ENCODE measurements at regions not wholly inside any gene's neighbourhood (a gene's known extent, or its start where the extent isn't known, plus 50 kb on each side); places are given as distances from the start of the nearest gene placed in this dataset.

DNA sequence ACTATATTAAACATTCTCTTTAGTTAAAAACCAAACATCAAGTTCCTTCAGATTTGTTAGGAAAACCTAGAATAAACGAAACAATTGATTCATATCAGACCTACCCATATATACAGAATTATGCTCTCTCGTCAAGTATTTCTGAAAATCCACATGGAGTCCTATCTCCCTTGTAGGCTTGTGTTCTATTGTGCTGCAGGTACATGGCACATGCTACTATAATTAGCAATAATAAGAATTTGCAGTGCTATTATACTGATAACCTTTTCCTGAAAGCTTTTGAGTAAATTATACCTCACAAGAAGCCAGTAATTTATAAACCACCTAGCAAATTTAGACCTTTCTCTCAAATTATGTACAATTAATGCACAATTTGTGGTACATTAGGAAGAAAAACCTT is 158.6 kb upstream of the STK17B start:
- no peak for TF ChIP-seq GATA3 (IDR thresholded peaks at IDR 0.05; ENCODE audit: low read depth, low read length)
- no peak for TF ChIP-seq GATA2 (IDR thresholded peaks at IDR 0.05; ENCODE audit: low read depth, low read length)

DNA sequence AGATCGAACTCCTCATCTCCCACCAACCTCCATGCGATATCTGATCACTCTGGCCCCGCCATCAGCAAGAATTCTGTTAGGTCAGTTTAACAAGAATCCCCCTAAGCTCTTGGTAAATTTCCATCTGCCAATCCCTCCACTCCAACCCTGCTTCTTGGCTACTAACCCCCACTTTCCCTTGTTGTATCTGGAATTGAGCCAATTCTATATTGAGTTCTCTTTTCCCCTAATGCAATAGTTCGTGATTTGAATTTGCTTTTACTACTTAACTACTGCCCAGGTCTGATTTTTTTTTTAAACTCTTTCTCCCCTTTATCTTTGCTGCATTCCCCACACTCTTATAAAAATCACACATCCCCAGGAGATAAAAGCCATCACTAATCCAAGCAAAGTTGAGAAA is 159.3 kb upstream of the STK17B start:
- TF ChIP-seq GATA3 (IDR thresholded peaks at IDR 0.05; ENCODE audit: low read depth, low read length) = no peak
- TF ChIP-seq GATA2 (IDR thresholded peaks at IDR 0.05; ENCODE audit: low read depth, low read length) = 0 out of 2 replicates have a peak, but pooled peaks have one; percentile 14

DNA sequence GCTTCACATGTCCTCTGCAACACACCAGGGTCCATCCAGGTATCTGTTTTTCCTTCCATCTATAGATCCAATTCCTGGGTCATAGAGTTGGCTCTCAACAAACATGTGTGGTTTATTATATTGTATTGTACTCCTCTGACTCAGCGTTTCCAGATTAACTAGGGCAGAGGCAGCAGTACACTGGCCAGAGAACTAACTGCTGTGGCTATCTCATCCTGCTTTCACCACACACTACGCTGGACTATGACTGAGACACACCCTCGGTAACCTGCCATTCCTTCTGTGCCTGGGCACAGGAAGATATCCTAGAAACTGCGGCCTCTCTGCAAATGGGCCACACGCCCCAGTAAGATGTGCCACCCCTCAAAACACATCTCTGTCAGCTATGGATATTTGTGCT is 159.8 kb upstream of the STK17B start:
- TF ChIP-seq GATA3 (IDR thresholded peaks at IDR 0.05; ENCODE audit: low read depth, low read length) = no peak
- TF ChIP-seq GATA2 (IDR thresholded peaks at IDR 0.05; ENCODE audit: low read depth, low read length) = no peak

DNA sequence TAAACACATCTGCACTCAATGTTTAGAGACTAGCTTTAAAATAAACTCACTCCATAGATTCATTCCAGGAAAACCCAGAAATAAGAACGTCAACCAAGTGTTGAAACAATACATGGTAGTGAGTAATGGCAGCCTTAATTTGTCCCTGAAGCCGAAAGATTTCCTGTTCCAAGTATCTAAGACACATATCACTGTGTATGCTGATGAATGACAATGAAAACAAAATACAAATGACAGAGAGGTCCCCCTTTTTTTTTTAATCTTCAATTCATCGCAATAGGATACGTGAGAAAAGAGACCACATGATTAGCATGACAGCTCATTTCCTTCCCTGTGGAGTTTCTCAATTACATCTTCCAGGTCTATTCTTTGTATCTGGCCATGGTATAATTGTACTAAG is 160.5 kb upstream of the STK17B start:
- TF ChIP-seq GATA3 (IDR thresholded peaks at IDR 0.05; ENCODE audit: low read depth, low read length) (no peak), GATA2 (IDR thresholded peaks at IDR 0.05; ENCODE audit: low read depth, low read length) (no peak)

DNA sequence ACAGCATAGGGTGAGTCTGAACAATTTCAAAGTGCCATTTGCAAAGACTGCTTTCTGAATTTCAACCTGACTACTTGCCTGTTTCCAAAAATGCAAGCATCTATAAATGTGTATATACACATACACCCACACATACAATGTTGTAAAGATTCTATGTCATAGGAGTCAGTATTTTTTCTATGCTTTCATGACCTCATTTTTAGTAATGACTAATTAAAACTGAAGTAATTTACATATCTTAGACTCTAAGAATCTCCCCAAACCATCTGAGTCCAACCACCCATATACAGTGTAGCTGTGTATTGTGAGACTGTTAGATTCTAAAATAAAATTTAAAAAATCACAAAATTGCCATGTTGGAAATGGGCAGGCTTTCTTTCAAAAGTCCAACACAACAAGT is 162.0 kb upstream of the STK17B start:
- TF ChIP-seq GATA2 (IDR thresholded peaks at IDR 0.05; ENCODE audit: low read depth, low read length) (no peak), GATA3 (IDR thresholded peaks at IDR 0.05; ENCODE audit: low read depth, low read length) (no peak)

DNA sequence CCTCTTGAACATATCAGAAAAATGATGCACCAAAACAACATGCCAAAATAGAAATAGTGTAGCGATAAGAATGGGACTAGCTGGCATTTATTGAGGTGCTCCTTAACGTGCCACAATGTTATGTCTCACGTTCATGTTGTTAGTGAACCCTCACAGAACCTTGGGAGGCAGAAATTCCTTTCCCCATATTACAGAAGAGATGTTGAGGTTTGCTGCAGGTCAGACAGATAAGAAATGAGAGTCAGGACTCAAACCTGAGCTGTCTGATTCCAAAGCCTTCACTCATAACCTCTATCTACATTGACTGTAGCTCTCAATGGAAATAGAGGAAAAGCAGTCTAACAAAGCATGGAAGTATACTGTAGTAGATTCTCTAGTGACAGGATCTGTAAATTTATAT is 163.3 kb upstream of the STK17B start:
- no peak for TF ChIP-seq GATA2 (IDR thresholded peaks at IDR 0.05; ENCODE audit: low read depth, low read length)
- no peak for TF ChIP-seq GATA3 (IDR thresholded peaks at IDR 0.05; ENCODE audit: low read depth, low read length)

DNA sequence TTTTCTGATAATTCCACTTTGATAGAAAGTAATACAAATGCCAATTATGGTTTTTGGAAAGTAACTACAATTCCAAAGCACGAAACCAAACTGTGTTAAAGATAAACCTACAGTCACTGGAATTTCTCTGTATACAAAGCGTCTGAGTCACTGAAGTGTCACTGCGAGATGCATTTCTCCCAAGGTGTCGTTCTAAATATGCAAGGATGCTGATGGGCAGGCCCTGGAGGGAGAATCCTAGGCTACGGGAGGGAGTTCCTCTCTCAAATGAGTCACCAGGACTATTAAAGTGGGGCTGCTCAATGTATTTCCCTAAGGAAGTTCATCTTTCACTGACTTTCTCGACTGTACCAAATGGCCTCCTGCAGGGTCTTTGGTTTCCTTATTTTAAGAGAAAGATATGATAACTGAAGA is 163.8 kb upstream of the STK17B start:
- TF ChIP-seq GATA3 (IDR thresholded peaks at IDR 0.05; ENCODE audit: low read depth, low read length) (no peak), GATA2 (IDR thresholded peaks at IDR 0.05; ENCODE audit: low read depth, low read length) (no peak)

DNA sequence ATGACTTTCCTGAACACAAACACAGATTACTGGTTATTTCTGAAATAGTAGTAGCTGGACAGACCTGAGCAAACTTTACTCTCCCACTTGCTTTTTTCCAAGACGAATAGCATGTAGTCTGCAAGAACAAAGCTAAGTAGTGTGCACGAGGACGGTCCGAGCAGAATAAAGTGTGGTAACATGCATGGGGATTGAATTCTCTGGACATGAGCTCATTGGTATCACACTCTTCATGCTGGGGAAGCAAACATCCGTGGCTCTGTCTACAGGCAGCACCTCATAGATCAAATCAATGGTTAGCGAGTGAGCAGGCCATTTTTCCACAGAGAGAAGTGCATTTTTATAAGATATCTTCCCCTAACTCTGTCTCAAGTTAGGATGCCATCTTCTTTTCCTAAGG is 164.8 kb upstream of the STK17B start:
- TF ChIP-seq GATA3 (IDR thresholded peaks at IDR 0.05; ENCODE audit: low read depth, low read length) = no peak
- no peak for TF ChIP-seq GATA2 (IDR thresholded peaks at IDR 0.05; ENCODE audit: low read depth, low read length)

DNA sequence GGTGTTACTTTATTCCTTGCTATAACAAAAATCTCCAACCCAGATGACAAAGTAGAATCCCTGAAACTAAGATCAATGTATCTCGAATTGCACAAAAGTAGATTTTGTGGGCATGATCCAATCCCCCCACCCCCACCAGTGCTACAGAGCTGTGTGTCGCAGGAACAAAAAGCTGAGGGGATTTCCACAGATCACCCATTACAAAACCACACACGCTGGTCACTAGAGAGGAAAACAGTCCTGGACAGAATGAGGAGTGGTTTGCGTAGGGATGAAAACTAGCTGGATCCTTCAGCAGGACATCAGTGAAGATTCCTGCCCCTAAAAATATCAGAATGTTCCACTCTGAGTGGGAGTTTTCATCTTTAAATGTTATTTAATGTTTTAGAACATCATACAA is 165.3 kb upstream of the STK17B start:
- no peak for TF ChIP-seq GATA3 (IDR thresholded peaks at IDR 0.05; ENCODE audit: low read depth, low read length)
- no peak for TF ChIP-seq GATA2 (IDR thresholded peaks at IDR 0.05; ENCODE audit: low read depth, low read length)

DNA sequence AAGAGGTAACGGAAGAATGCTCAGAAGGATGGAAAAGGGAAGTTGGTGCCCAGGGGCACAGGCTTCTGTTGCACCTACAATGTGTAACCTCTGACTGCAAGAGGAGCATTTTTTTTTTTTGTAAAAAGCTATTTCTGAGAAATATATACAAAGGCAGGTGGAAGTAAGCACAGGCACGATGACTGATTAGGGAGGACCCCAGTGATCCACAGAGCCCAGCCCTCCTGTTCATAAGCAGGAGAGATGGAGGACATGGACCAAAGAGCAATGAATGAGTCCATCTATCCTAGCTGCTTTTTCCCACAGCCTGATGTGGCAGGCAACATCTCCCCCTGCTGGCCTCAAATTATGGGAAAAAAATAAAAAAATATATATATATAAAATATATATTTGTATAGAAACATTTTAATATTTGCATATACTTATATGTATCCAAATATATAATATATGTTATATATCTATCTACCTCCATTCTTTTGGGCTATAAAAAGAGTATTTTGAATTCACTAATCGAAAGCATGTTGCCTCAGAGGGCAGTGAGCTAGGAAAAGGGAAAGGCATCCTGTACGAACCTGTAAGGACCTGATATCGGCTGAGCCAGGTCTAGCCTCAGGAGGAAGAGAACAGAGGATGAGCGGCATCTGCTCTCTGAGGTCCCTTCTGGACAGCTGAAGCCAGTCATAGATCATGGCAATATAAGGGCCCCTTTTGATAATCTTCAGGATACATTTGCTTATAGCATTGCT is 166.0 kb upstream of the STK17B start:
- TF ChIP-seq GATA2 (IDR thresholded peaks at IDR 0.05; ENCODE audit: low read depth, low read length) (no peak), GATA3 (IDR thresholded peaks at IDR 0.05; ENCODE audit: low read depth, low read length) (no peak)

DNA sequence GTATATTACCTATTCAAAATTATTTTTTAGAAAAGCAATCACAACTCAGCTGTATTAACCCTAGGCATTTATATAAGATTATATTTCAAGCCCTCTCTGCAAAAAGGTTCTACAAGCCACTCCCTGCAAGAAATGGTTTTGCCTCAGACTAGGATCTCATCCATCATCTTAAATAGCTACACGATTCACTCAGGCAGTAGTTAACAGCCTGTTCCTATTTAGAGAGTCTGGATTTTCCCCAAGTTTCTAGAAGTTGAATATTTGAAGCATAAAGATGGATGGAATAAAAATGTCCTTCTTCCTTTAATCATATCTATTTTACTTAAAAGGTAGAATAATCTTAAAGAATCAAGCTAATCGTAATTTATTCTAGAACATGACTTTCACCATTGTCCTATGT is 167.1 kb upstream of the STK17B start:
- no peak for TF ChIP-seq GATA3 (IDR thresholded peaks at IDR 0.05; ENCODE audit: low read depth, low read length)
- no peak for TF ChIP-seq GATA2 (IDR thresholded peaks at IDR 0.05; ENCODE audit: low read depth, low read length)

DNA sequence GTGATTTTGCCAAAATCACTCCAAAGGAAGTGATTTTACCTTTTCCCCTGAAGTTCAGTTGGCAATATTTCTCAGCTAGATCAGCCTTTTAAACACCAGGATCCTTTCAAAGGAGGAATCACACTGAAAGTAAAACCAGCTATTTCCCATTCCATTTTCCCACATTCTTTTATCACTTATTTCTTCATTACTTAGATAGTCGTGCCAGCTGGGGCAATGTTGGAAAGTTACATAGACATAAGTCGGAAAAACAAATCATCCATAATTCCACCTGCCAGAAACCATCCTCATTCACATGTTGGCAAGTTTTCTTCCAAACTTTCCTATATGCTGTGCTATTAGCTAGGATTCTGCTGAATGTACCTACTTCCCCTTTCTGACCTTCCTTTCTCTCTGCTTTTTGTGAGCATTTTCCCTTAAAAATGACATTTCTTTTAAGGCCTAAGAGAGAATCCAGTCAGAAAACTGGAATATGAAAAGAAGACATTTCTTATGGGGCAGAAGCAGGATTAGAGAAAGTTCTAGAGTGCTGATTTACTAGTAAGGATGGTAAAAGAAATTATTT is 170.0 kb upstream of the STK17B start:
- TF ChIP-seq GATA3 (IDR thresholded peaks at IDR 0.05; ENCODE audit: low read depth, low read length) = no peak
- no peak for TF ChIP-seq GATA2 (IDR thresholded peaks at IDR 0.05; ENCODE audit: low read depth, low read length)

DNA sequence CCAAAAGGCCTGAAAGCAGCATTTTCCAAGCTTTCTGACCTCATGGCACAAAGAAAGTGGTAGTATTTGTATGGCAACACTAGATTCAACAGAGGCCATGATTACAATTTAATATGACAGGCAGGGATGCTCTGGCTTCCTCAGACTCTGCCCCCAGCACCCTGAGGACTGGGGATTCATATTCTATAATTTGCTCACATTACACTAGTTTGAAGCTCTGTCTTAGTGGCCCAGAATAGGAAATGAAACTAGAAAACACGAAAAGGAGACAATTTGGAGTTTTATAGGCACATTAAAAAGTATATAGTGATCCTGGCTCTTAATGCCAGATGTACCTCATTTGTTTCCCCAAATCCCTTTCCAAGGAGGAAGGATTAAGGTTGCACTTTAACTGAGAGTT is 173.0 kb upstream of the STK17B start:
- no peak for TF ChIP-seq GATA3 (IDR thresholded peaks at IDR 0.05; ENCODE audit: low read depth, low read length)
- TF ChIP-seq GATA2 (IDR thresholded peaks at IDR 0.05; ENCODE audit: low read depth, low read length) = no peak

DNA sequence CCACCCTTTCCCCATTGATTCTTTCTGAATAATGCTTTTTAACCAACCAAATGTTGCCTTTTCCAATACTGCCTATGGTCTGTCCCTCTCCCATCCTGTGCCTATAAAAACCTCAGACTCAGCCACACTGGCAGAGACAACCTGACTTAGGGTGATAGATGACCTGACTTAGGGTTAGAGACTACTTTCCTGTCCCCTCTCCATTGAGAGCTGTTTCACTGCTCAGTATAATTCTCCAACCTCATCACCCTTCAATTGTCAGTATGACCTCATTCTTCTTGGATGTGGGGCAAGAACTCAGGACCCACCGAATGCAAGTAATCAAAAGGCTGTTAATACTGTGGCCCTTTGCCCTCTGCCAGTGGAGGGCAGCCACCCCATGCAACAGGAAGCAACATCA is 182.3 kb upstream of the STK17B start:
- TF ChIP-seq GATA3 (IDR thresholded peaks at IDR 0.05; ENCODE audit: low read depth, low read length) = no peak
- TF ChIP-seq GATA2 (IDR thresholded peaks at IDR 0.05; ENCODE audit: low read depth, low read length) = no peak

DNA sequence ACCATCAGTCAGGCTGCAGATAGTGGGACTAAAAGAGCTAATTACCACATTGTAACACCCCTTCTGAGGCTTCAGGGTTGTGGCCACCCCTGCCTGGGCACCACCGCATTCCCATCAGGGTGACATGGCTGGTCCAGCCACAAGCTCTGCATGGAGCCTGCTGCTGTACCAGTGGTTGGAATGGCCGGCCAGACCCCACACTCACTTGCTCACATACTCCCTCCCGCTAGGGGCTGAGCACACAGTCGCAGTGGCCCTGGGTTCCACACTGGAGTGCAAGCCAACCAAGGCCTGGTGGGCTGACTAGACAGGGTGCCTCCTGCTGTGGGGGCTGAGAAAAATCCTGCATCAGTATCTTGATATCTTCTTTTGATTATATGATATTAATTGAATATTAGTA is 182.8 kb upstream of the STK17B start:
- TF ChIP-seq GATA2 (IDR thresholded peaks at IDR 0.05; ENCODE audit: low read depth, low read length) = no peak
- TF ChIP-seq GATA3 (IDR thresholded peaks at IDR 0.05; ENCODE audit: low read depth, low read length) = no peak

Measured in SH-SY5Y (cell line).